ELF-1 (cell line): ENCODE measurements at regions not wholly inside any gene's neighbourhood (a gene's known extent, or its start where the extent isn't known, plus 50 kb on each side); places are given as distances from the start of the nearest gene placed in this dataset.
"Not testable (repeated sequence)": the region's sequence is repeated elsewhere in the genome, so short reads cannot be mapped to it uniquely, and the experiment has no call there.

ENCODE experiments used
- DNase-seq: peaks from one replicate; pipeline ENCODE4 v3.0.0-alpha.2; 2016; ENCODE audit warnings: low read depth, low spot score

DNA sequence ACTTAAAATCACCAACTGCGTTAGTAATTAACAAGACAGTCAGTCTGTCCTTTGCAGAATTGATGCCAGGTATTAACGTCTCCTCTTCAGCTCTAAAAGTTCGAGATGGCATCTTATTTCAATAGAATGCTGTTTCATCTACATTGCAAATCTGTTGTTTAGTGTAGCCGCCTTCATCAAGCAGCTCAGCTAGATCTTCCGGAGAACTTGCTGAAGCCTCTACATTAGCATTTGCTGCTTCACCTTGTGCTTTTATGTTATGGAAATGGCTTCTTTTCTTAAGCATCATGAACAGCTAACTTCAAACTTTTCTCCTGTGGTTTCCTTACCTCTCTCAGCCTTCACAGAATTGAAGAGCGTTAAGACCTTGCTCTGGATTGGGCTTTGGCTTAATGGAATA lies 95.5 kb upstream of the FAM20C start:
- DNase-seq = peak; percentile 45

DNA sequence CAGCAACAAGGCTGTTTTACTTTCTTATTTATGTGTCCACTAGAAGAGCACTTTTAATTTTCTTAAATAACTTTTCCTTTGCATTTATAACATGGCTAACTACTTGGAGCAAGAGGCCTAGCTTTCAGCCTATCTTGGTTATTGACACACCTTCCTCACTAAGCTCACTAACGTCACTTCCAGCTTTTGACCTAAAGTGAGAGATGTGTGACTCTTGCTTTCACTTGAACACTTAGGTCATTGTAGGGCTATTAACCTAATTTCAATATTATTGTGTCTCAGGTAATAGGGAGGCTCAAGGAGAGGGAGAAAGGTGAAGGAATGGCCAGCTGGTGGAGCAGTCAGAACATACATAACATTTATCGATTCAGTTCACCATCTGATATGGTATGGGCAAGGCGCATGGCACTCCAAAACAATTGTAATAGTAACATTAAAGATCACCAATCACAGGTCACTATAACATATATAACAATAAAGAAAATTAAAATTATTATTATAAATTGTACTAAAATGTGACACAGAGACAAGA lies 95.0 kb upstream of the FAM20C start:
- DNase-seq = no peak

DNA sequence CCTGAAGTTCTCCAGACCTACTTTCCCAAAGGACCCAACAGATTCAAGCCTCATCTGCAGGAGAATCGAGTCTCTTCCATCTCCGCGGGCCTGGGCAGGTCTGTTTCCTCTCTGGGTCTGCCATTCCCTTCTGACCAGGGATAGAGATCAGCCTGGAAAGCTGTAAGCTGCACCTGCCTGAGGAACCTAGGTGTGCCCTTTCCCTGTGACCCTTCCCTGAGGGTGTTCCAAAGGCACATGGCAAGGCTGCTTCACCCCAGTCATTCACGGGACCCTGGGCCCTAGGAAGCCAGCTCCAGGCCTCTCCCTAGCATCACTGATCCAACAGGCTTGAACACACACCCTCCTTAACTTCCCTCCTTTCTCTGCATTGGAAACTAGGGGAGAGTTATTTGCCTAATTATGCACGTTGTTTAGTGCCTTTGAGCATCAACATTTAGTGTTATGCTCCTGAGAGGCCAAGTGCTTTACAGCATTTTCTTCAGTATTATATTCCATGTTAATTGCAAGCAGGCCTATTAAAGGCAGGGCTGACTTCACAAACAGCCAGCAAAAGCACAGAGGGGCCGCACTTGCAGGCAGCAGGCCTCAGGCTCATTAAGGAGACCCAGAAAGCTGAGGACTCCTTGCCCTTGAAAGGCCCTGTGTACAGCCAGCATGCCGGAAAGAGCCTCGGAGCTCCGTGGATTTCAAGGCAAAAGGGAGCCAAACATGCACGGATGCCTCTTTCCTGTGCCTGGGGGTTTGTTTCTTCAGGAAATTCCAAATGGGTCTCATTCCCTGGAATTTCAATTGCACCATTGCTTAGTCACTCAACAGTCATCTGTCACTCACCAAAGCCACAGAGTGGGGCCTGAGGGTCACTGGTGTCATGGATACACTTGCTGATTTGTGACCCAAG lies 91.0 kb upstream of the FAM20C start:
- peak; percentile 86 for DNase-seq

DNA sequence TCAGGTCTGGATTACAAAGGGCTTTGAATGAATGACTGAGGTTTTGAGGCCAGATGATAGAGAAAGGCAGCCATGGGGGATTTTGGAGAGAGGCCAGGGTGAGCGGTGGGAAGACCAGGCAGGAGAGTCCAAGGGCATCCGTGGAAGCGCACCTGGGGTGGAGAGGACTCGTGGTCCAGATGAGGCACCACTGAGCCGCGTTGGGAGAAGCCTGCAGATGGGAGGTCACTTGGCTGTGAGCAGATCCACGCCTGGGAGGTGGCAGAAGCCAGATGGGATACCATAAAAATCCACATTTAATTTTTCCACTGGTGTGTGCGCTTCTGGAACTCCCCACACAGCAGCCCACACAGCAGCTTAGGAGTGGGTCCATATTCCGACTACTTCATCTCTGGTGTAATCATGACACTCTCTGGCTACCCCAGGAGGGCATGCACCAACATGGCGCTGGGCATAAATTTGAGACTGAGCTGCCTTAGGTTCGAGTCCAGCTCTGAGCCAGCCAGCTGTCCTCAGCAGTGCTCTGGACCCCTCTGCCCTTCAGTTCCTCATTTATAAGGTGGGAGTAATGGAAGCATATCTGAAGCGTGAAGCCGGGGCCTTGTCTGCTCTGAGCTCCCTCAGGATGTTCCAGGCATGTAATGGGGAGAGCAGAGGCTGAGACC lies 90.2 kb upstream of the FAM20C start:
- DNase-seq = no peak

DNA sequence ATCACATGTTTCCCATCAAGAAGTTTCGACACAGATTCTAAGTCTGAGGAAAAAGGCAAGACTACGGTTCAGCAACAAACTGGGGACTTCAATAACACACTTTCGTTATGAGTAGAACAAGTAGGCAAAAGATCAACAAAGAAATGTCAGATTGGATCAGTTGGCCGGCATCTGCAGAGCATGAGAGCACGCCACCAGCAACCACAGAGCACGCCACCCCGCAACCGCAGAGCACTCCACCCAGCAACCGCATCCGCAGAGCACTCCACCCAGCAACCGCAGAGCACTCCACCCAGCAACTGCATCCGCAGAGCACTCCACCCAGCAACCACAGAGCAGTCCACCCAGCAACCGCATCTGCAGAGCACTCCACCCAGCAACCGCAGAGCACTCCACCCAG lies 89.7 kb upstream of the FAM20C start:
- no peak for DNase-seq

DNA sequence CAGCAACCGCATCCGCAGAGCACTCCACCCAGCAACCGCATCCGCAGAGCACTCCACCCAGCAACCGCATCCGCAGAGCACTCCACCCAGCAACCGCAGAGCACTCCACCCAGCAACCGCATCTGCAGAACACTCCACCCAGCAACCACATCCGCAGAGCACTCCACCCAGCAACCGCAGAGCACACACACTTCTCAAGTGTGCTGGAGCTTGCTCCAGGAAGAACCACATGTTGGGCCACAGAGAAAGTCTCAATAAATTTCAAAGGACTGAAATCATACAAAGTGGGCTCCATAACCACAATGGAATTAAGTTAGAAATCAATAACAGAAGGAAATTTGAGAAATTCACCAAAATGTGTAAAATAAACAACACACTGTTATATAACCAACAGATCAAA lies 88.4 kb upstream of the FAM20C start:
- DNase-seq = not testable (repeated sequence)

DNA sequence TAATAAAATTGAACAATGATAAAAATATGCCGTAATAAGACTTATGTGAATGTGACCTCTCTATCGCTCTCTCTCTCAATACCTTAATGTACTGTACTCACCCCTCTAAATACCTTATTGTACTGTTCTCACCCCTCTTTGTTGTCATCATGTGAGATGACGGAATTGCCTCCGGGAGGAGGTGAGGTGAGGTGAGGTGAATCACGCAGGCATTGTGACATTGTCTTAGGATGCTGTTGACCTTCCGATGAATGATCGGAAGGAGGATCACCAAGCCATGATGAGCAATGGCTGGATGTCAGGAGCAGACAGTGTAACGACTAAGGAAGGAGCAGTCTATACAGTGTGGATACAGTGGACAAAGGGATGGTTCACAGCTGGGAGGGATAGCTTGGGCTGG lies 87.4 kb upstream of the FAM20C start:
- DNase-seq = no peak

DNA sequence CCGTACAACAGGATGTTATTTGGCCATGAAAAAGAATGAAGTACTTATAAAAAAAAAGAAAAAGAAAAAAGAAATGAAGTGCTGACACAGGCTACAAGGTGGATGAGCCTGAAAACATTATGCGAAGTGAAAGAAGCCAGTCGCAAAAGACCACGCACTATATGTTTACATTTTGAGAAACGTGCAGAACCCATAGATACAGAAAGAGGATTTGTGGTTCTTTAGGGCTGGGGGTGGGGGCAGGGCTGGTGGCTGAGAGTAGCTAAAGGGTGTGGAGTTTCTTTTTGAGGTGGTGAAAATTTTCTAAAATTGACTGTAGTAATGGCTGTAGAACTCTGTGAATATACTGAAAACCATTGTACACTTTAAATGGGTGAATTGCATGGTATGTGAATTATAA lies 86.0 kb upstream of the FAM20C start:
- DNase-seq = no peak

DNA sequence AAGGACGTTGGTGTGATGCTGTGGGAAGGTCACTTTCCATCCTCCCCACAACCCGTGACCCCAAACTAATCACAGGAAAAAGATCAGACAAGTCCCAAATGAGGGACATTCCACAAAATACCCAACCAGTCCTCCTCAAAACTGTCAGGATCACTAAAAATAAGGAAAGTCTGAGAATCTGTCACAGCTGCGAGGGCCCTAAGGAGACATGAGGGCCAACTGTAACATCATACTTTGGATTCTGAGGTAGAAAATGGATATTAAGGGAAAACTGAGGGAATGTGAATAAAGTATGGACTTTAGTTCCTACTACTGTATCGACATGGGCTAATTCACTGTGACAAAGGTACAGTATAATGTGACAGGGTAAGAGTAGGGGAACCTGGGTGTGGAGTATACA lies 85.1 kb upstream of the FAM20C start:
- no peak for DNase-seq

DNA sequence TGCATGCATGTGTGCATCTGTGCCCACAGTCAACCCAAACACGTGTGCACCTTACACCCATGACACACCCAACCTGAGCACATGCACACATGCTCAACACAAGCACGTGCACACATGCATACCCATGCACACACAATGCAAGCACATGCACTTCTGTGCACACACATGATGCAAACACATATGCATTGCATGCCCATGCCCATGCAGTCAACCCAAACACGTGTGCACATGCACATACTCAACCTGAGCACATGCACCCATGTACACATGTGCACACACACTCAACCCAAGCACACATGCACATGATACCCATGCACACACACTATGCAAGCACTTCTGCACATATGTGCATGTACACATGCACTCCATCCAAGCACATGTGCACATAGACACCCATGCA lies 84.5 kb upstream of the FAM20C start:
- DNase-seq = no peak

DNA sequence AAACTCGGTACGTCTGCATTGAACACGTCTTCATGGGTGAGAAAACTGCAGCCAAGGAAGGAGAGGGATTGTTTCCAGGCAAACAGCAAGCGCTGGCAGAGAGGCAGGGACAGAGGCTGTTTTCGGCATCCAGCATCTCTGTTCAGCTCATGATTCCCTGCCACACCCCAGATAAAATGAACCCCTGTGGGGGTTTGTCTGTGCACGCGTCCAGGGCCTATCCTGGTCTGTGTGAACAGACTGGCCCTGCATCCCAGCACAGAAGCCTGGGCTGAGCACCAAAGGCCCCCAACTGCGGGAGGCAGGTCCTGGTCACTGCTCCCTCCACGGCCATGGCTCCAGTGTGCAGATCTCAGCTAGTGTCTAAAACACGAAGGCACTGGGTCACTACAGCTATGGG lies 83.3 kb upstream of the FAM20C start:
- DNase-seq = no peak

DNA sequence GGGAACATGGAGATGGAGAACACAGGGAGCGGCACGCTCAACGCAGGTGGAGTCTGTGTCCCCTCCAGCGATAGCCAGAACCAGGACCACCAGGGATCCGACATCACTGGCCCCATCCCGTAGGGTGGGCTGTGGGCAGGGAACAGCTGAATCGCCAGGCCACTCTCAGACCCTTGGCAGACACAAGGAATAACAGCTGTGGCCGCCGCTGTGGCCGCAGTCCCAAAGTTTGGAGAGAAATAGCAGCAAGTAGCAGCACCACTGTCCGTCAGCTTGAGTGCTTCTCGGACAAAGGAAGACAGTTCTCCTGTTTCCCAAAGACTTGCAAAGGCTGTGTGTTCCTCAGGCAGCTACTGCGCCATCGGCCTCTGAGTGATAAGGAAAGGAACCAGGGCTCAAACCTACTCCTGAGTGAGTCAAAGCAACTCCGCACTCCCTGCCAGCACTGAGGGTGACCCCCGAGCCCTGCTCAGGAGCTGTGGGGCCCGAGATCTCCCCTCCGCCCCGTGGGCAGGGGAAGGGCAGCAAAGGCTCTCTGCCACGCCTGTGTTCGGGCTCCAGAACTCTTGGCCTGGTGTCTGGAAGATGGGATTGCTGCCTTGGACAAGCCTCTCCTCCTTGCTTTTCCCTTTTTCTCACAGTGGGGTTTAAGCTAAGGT lies 82.3 kb upstream of the FAM20C start:
- no peak for DNase-seq

DNA sequence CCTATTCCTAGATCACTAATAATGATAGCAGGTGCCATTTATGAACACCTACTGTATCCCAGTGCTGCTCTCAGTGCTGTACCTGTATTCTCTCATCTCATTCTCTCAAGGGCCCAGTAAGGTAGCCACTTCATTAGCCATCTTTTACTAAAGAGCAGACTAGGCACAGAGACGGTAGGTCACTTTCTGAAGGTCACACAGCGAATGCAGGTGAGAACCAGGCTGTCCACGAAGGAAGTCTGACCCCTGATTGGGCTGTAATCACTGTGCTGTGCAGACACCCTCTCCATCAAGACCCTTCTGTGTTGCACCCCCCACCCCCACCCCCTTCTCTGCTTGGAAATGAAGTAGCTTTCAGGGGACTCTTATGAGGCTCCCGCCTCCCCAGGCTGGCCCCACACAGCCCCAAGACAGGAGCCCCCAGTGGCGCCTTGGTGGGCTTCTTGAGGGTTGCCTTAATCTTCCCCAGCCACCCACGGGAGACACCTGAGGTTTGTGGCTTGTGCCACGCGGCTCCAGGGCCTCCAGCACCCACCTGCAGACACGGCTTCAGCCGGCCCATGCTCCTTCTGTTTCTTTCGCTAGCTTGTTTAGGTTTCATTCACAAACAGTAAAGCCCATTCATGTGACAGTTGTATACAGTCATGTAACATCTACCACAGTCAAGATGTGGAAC lies 81.7 kb upstream of the FAM20C start:
- no peak for DNase-seq

DNA sequence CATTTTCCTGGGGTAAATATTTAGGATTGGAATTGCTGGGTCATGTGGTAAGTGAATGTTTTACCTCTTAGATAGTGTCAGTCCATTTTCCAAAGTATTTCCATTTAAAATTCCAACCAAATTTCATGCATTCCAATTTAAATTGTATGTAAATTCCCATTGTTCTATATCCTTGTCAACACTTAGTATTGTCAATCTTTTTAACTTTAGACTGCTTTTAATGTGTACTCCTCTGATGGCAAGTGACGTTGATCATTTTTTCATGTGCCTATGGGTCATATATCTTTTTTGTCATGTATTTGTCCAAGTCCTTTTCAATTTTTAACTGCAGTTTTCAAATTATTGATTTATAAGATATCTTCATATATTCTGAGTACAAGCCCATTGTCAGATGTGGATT lies 80.8 kb upstream of the FAM20C start:
- no peak for DNase-seq

DNA sequence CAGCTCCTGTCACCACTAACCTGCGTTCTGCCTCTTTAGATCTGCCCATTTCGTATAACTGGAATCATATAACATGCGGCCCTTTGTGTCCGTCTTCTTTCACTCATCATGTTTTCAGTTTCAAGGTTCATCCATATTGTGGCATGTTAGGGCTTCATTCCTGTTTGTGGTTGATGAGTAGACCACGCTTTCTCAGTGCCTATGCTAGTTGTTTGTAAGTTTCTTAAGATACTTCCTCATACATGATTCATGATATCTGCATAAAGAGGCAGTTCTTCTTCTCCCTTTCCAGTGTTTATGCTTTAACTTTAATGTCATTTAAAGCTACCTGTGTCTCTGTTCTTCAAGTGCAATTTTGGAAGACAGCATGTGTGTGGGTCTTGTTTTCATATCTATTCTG lies 79.5 kb upstream of the FAM20C start:
- DNase-seq = no peak

DNA sequence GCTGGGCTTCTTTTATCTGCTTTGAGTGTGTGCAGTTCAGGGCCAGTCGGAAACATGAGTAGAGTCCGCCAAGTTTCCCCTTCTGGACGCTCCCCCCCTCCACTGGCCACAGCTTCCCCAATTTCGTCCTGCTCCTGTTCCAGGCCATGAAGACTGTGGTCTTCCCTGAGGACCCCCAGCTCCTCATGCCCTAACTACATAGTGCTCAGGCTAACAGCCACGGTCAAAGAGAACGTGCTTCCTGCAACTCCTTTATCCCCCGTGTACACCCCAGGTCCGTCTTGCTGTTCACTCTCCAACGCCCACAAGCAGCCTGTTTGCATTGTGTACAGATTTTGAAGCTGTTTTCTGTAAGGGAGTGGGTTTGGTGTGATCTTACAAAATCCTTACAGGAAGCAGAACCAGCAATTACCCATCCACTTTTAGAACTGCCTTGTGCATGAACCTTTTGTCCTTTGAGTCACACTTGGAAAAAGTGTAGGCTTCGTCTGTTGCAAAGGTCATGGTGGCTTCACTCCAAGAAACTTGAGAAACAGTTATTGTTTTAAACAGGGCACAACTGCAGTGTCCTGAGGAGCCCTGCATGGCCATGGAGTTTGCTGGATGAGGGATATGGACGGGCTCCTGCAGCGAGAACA lies 77.0 kb upstream of the FAM20C start:
- DNase-seq = no peak

DNA sequence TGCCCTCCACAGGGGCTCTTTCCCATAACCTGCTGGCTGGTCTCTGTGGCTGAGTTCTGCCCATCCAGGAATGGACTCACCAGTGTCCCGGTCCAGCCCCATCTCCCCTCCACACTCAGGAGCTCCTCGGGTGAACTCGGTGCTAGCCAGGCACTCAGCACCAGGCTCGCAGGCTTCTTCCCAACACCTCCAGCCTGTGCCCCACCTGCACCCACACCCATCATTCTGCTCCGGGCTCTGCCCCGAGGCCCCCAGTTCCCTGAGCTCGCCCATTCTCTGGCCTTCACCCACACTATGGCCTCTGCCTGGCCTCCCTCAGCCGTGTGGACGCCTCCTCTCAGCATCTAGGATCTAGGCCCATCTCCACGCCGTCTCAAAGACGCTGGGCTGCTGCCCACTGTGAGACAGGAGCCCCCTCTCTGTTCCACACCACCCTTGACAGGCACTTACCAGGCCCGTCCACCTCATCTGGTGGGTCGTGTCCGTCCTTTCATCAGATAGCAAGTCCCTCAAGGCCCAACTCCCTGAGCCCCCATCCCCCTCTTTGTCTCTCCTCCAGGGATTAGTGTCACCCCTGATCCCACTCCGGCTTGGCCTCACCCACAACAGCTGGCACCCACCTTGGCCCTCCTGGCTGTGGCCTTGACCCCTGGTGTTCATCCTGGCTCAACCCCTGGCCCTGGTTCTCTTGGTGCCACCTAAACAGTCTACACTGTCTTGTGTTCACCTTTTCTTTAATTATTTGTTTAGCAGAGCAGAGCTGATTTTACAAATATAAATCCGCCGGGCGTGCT lies 76.0 kb upstream of the FAM20C start:
- no peak for DNase-seq

DNA sequence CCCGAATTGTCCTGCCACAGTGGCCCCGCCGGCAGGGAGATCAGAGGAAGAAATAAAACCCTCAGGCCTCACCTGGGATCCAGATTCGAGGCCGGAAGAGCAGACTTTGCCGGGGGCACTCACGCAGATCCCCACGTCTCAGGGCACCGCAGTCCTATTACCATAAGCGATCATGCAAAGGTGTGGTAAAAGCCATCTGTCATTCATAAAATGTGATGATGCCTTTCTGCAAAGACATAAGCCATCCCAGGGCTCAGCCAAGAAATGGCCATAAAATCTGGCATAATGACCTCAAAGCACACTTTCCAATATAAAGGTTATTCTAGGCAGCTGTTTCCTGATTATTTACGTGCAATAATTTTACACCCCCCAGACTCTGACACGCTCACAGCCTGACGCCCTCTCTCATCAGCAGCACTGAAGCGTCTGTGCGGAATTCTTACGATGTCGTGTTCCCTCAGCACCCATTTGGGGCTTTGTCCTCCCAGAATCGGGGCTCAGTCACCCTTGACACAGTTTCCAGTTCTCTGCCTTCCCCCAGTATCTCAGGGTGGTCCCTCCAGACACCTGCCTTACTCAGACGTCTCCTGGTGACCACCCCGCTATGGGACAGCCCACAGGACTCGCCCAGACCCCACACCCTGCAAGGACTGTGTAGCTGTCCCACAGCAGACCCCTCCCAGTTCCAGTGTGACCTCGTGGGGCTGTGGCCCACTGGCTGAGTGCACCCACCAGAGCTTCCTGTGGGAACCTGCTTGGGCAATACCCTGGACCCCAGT lies 74.3 kb upstream of the FAM20C start:
- no peak for DNase-seq

DNA sequence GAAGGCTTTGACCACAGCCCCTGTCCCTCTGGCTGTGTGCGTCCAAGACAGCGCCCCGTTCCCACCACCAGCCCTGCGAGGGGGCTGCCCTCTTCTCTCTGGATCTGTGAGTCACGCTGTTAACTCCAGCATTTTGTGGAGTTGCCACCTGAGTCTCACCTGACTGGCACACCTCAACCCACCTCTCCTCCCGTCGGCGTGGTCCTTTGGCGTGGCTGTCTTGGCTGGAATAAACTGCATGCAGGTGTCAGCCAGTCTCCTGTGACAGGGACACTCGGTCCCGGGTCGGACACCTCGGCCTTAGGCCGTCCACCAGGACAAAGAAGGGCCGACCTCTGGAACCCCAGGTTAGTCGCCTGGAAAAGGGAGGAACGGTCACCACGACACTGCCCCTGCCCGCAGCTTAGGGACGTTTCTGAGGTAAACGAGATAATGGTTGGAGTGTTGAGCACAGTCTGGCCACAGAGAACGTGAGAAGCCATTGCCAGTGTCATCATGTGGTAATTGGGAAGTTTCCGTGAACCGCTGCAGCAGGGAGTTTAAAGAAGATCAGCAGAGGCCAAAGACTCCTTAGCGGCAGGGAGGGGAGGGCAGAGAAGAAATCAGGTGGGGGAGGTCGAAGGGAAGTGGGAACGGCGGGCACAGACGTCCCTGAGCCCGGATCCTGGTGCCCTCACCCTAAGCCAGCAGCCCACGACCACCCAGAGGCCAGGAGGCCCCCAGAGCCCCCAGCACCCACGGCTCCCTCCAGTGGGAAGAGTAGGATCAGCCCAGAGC lies 73.6 kb upstream of the FAM20C start:
- no peak for DNase-seq
